Epidermal melanocyte (primary cell): ENCODE measurements at regions not wholly inside any gene's neighbourhood (a gene's known extent, or its start where the extent isn't known, plus 50 kb on each side); places are given as distances from the start of the nearest gene placed in this dataset.
"Not testable (repeated sequence)": the region's sequence is repeated elsewhere in the genome, so short reads cannot be mapped to it uniquely, and the experiment has no call there.

Experiments used
- DNase-seq: peaks from one replicate; pipeline ENCODE4 v3.0.0; 2011; ENCODE audit warnings: low spot score; ENCODE audit not compliant: insufficient read length

- no peak for DNase-seq
These were observed 295.6 kb upstream of the MEF2C start for GRCh38 chr5:89178541-89178940.

- no peak for DNase-seq
These were observed 290.5 kb upstream of the MEF2C start for GRCh38 chr5:89173528-89173927.

GRCh38 chr5:89168766-89169165, 285.8 kb upstream of the MEF2C start:
- DNase-seq: no peak

GRCh38 chr5:89164703-89165102, 281.7 kb upstream of the MEF2C start:
- DNase-seq: not testable (repeated sequence)

GRCh38 chr5:89156226-89156625, 273.2 kb upstream of the MEF2C start:
- no peak for DNase-seq

- DNase-seq: no peak
These were observed 264.0 kb upstream of the MEF2C start for GRCh38 chr5:89147031-89147430.

GRCh38 chr5:89137148-89137547, 254.2 kb upstream of the MEF2C start:
- no peak for DNase-seq

GRCh38 chr5:89133975-89134374, 251.0 kb upstream of the MEF2C start:
- no peak for DNase-seq

GRCh38 chr5:89133129-89133528, 250.1 kb upstream of the MEF2C start:
- DNase-seq: no peak

- DNase-seq: no peak
These were observed 247.9 kb upstream of the MEF2C start for GRCh38 chr5:89130851-89131250.

GRCh38 chr5:89129941-89130340, 247.0 kb upstream of the MEF2C start:
- DNase-seq: no peak

GRCh38 chr5:89128906-89129625, 246.1 kb upstream of the MEF2C start:
- no peak for DNase-seq

- no peak for DNase-seq
These were observed 245.1 kb upstream of the MEF2C start for GRCh38 chr5:89128092-89128491.

GRCh38 chr5:89127191-89127590, 244.2 kb upstream of the MEF2C start:
- no peak for DNase-seq

- no peak for DNase-seq
These were observed 242.4 kb upstream of the MEF2C start for GRCh38 chr5:89125372-89125771.

GRCh38 chr5:89123581-89123980, 240.6 kb upstream of the MEF2C start:
- DNase-seq: no peak

GRCh38 chr5:89120719-89121118, 237.7 kb upstream of the MEF2C start:
- no peak for DNase-seq

GRCh38 chr5:89117124-89117644, 234.2 kb upstream of the MEF2C start:
- no peak for DNase-seq

GRCh38 chr5:89110916-89111646, 228.1 kb upstream of the MEF2C start:
- DNase-seq: no peak

GRCh38 chr5:89106480-89106879, 223.5 kb upstream of the MEF2C start:
- DNase-seq: no peak

GRCh38 chr5:89105836-89106235, 222.9 kb upstream of the MEF2C start:
- no peak for DNase-seq

- no peak for DNase-seq
These were observed 222.2 kb upstream of the MEF2C start for GRCh38 chr5:89105171-89105695.
